GM12874 (cell line): ENCODE measurements at regions not wholly inside any gene's neighbourhood (a gene's known extent, or its start where the extent isn't known, plus 50 kb on each side); places are given as distances from the start of the nearest gene placed in this dataset.

Source experiments
- CTCF ChIP-seq: IDR thresholded peaks from 2 replicates; pipeline ENCODE4 v1.5.1; 2011; ENCODE audit warnings: low read depth, mild to moderate bottlenecking, control low read depth, low read length, moderate library complexity; ENCODE audit not compliant: insufficient read depth

GRCh38 chr5:4042311-4042710 lies 446.7 kb downstream of the IRX1 start:
- no peak for TF ChIP-seq CTCF

GRCh38 chr5:4043135-4043534 lies 447.5 kb downstream of the IRX1 start:
- no peak for TF ChIP-seq CTCF

- TF ChIP-seq CTCF, result no peak
Measured at GRCh38 chr5:4044881-4045280, 449.2 kb downstream of the IRX1 start.

GRCh38 chr5:4048398-4048797 lies 452.8 kb downstream of the IRX1 start:
- TF ChIP-seq CTCF, result no peak

GRCh38 chr5:4050203-4050602 lies 454.6 kb downstream of the IRX1 start:
- TF ChIP-seq CTCF, result no peak

DNA sequence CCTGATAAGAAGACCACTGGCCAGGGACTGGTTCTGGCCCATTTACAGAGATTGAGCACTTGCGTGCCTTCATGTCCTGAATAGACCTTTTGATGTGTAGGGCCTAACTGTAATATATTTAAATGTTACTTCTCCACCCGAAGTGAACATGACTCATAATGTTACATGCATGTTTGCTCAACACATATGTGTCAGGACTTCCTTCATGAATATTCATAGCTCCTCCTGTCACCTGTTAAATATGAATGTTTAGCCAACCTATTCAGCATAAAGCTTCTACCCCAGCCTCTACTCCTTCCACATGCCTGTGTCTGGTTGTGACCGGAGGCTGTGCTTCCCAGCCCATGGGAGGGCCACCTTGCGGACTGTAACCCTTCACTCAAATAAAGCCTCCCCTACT lies 457.5 kb downstream of the IRX1 start:
- TF ChIP-seq CTCF, result no peak

GRCh38 chr5:4054092-4054491 lies 458.5 kb downstream of the IRX1 start:
- TF ChIP-seq CTCF, result no peak

- TF ChIP-seq CTCF, result no peak
Measured at GRCh38 chr5:4058899-4059298, 463.3 kb downstream of the IRX1 start.
